ENCODE measurements at regions not wholly inside any gene's neighbourhood (a gene's known extent, or its start where the extent isn't known, plus 50 kb on each side); places are given as distances from the start of the nearest gene placed in this dataset.

GRCh38 chr2:222372993-222373392, 51.4 kb upstream of the SGPP2 start:
- H3K36me3 ChIP-seq (ENCODE audit: control insufficient read depth, insufficient read depth, low read length), result no peaks in the 10 kb centered on the region
- DNase-seq (ENCODE audit: low read depth), result no peak
- no peak for TF ChIP-seq CTCF (IDR thresholded peaks at IDR 0.05; ENCODE audit: insufficient read depth, low read length, poor library complexity, severe bottlenecking)
- no peaks in the 10 kb centered on the region for H3K27me3 ChIP-seq (ENCODE audit: control insufficient read depth, insufficient read depth, low read length)
- no peak overlapping the region for H3K4me3 ChIP-seq (ENCODE audit: low read depth, low read length)

Measured in kidney epithelial cell (primary cell).